A549 (cell line): ENCODE measurements at regions not wholly inside any gene's neighbourhood (a gene's known extent, or its start where the extent isn't known, plus 50 kb on each side); places are given as distances from the start of the nearest gene placed in this dataset.
A peak's percentile ranks its signal among the peaks of the same experiment; 100 is the strongest.

ENCODE experiments used
- ATAC-seq, 2 experiments: fragments of 200-7000 bp in 1 of 2; fragments of >200 bp in 1 of 2; cut with Nextera tagmentation in 1 of 2; cut with Tn5 transposase in 1 of 2; 3 replicates each; pipeline versions ENCODE4 v1.8.0 to v1.9.1; 2018 to 2020; ENCODE audit warnings: mild to moderate bottlenecking in 1 of 2, moderate library complexity in 1 of 2
- CTCF ChIA-PET: fragments of 300-600 bp; sonication (Branson Sonifier 250); formaldehyde crosslinking; extraction: SDS; loops from one replicate; lab custom pipeline; 2021; ENCODE audit warnings: antibody characterized with exemption, inconsistent platforms; lab: Yijun Ruan, JAX
- POLR2A ChIA-PET: fragments of 350-600 bp; formaldehyde crosslinking; extraction: SDS; loops from one replicate; lab custom pipeline; 2021; ENCODE audit warnings: antibody characterized with exemption, inconsistent platforms; lab: Yijun Ruan, JAX
- DNase-seq, 2 experiments: peaks; one replicate each; pipeline versions ENCODE4 v3.0.0 to v3.0.0-alpha.2; 2011 to 2016; ENCODE audit warnings: low read depth in 1 of 2, low spot score in 1 of 2
- FAIRE-seq: peaks from 2 replicates; lab custom pipeline; 2011; peaks lifted over from hg19 to GRCh38; lab: Jason Lieb, UNC
- H3K27ac ChIP-seq, 2 experiments: fragments of >200 bp; sonication (Bioruptor Twin); formaldehyde crosslinking; 3 replicates each; pipeline ENCODE4 v1.5.1; 2016 to 2017
- H3K4me1 ChIP-seq: fragments of >200 bp; sonication (Bioruptor Twin); formaldehyde crosslinking; 3 replicates; pipeline ENCODE4 v1.6.1; 2016
- H3K4me2 ChIP-seq: fragments of >200 bp; sonication (Bioruptor Twin); formaldehyde crosslinking; 3 replicates; pipeline ENCODE4 v1.6.1; 2016
- H3K4me3 ChIP-seq: fragments of >200 bp; sonication (Bioruptor Twin); formaldehyde crosslinking; 3 replicates; pipeline ENCODE4 v1.5.1; 2016
- H3K9me3 ChIP-seq: fragments of >200 bp; sonication (Bioruptor Twin); formaldehyde crosslinking; 3 replicates; pipeline ENCODE4 v1.6.1; 2016
- ATOH8 ChIP-seq: fragments of 250-450 bp; sonication (Bioruptor Pico); IDR thresholded peaks from 2 replicates; pipeline ENCODE4 v1.5.0; 2020; ENCODE audit warnings: low read depth, mild to moderate bottlenecking, moderate library complexity
- CEBPB ChIP-seq, 2 experiments: fragments of >200 bp in 1 of 2; sonication (Bioruptor Twin) in 1 of 2; formaldehyde crosslinking in 1 of 2; IDR thresholded peaks; 2 replicates each; pipeline ENCODE4 v1.6.1; 2012 to 2016
- CHD2 ChIP-seq: fragments of 150-350 bp; IDR thresholded peaks from 2 replicates; pipeline ENCODE4 v1.6.1; 2014; ENCODE audit warnings: low read length; ENCODE audit not compliant: partially characterized antibody
- CHD4 ChIP-seq: fragments of 200-600 bp; sonication (generic); IDR thresholded peaks from 2 replicates; pipeline ENCODE4 v1.6.1; 2016; ENCODE audit warnings: antibody characterized with exemption, mild to moderate bottlenecking, borderline replicate concordance
- ELK1 ChIP-seq: fragments of 150-350 bp; IDR thresholded peaks from 2 replicates; pipeline ENCODE4 v1.6.1; 2014; ENCODE audit warnings: low read depth, mild to moderate bottlenecking, low read length
- FOSB ChIP-seq: fragments of 250-450 bp; sonication (Bioruptor Pico); IDR thresholded peaks from 2 replicates; pipeline ENCODE4 v1.5.0; 2020; ENCODE audit warnings: mild to moderate bottlenecking, moderate library complexity
- GATA3 ChIP-seq: IDR thresholded peaks from 2 replicates; pipeline ENCODE4 v1.6.1; 2012; ENCODE audit warnings: borderline replicate concordance
- JUNB ChIP-seq: fragments of >200 bp; sonication (Bioruptor Twin); formaldehyde crosslinking; IDR thresholded peaks from 2 replicates; pipeline ENCODE4 v1.6.1; 2016
- MAX ChIP-seq: IDR thresholded peaks from 2 replicates; pipeline ENCODE4 v1.6.1; 2012
- MAZ ChIP-seq: fragments of 150-350 bp; IDR thresholded peaks from 2 replicates; pipeline ENCODE4 v1.6.1; 2014; ENCODE audit warnings: antibody characterized with exemption, low read depth, low read length, borderline replicate concordance
- MYC ChIP-seq: IDR thresholded peaks from 2 replicates; pipeline ENCODE4 v1.6.1; 2012; ENCODE audit warnings: mild to moderate bottlenecking, inconsistent platforms, low read length, improper control_type of control experiment, borderline replicate concordance
- NPAS2 ChIP-seq: fragments of 250-450 bp; sonication (Bioruptor Pico); IDR thresholded peaks from 2 replicates; pipeline ENCODE4 v1.8.0; 2022; ENCODE audit warnings: mild to moderate bottlenecking, moderate library complexity, borderline replicate concordance
- RAD21 ChIP-seq, 2 experiments: fragments of >200 bp in 1 of 2; sonication (Bioruptor Twin) in 1 of 2; formaldehyde crosslinking in 1 of 2; IDR thresholded peaks in 1 of 2; conservative IDR thresholded peaks in 1 of 2; 2 replicates in 1 of 2; 3 replicates in 1 of 2; pipeline ENCODE4 v1.6.1; 2012 to 2018; ENCODE audit warnings: inconsistent platforms in 1 of 2
- RARB ChIP-seq: fragments of 250-450 bp; sonication (Bioruptor Pico); IDR thresholded peaks from 2 replicates; pipeline ENCODE4 v1.8.0; 2021; ENCODE audit warnings: mild to moderate bottlenecking, moderate library complexity
- RFX5 ChIP-seq: fragments of 450-650 bp; IDR thresholded peaks from 2 replicates; pipeline ENCODE4 v1.7.1; 2014; ENCODE audit warnings: antibody characterized with exemption, mild to moderate bottlenecking, moderate library complexity
- RNF2 ChIP-seq: fragments of 200-600 bp; sonication (generic); IDR thresholded peaks from 2 replicates; pipeline ENCODE4 v1.6.1; 2016; ENCODE audit warnings: low read depth, mild to moderate bottlenecking, antibody characterized with exemption, moderate library complexity, borderline replicate concordance
- SREBF2 ChIP-seq: fragments of 450-650 bp; IDR thresholded peaks from 2 replicates; pipeline ENCODE4 v1.6.1; 2014; ENCODE audit warnings: mild to moderate bottlenecking, moderate library complexity
- ZC3H11A ChIP-seq: fragments of 450-650 bp; IDR thresholded peaks from 2 replicates; pipeline ENCODE4 v1.6.1; 2014; ENCODE audit warnings: antibody characterized with exemption, mild to moderate bottlenecking
- ZSCAN20 ChIP-seq: fragments of 250-450 bp; sonication (Bioruptor Pico); IDR thresholded peaks from 2 replicates; pipeline ENCODE4 v1.8.0; 2022; ENCODE audit warnings: mild to moderate bottlenecking, moderate library complexity
- WGBS: methylation state at CpG from one replicate; pipeline ENCODE4 v1.1.6; 2017; ENCODE audit errors: missing lambda C conversion rate; 5-methylcytosine and 5-hydroxymethylcytosine counted together
- TF ChIP-seq, protein P1 (sequence below): fragments of >200 bp; sonication (Bioruptor Twin); formaldehyde crosslinking; IDR thresholded peaks from 2 replicates; pipeline ENCODE4 v1.6.1; 2016
- TF ChIP-seq, protein P2 (sequence below): fragments of 450-650 bp; IDR thresholded peaks from 2 replicates; pipeline ENCODE4 v1.6.1; 2014; ENCODE audit warnings: antibody characterized with exemption

DNA sequence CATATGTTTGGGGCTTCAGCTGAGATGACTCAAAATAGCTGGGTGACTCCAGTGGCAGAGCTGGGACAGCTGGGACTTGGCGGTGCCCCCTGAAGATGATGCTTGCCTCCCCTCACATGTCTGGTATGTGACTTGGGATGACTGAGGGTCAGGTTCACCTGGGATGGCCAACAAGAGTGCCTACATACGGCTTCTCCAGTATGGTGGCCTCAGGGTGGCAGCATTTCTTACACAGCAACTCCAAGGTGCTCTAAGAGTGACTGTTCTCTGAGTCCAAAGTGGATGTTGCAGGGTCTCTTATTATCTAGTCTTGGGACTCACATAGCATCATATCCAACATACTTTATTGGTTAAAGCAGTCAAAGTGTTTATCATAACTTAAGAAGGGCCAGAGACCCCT, 87.8 kb upstream of the CENPW start:
- ATAC-seq (peak in 1 of 2 experiments; percentile 45; a peak in 1 of 6 replicates), FAIRE-seq (no peak), DNase-seq (peak in 1 of 2 experiments; percentile 10)
- Histone ChIP-seq H3K9me3 (no peaks in the 10 kb centered on the region), H3K4me1 (no peaks in the 10 kb centered on the region), H3K4me3 (no peak overlapping the region), H3K27ac (no peak overlapping the region), H3K4me2 (no peak overlapping the region)
- 31% methylated on average over 2 of the region's 2 CpGs for WGBS
- CTCF ChIA-PET = interaction anchor here (1.2 kb wide), 1 partner anchor 33 kb away, joined by 3 read pairs; no protein-coding TSS in a partner anchor
- POLR2A ChIA-PET = no interaction called here
- no peak for TF ChIP-seq JUNB
- TF ChIP-seq ELK1 = no peak
- TF ChIP-seq, protein P1, sequence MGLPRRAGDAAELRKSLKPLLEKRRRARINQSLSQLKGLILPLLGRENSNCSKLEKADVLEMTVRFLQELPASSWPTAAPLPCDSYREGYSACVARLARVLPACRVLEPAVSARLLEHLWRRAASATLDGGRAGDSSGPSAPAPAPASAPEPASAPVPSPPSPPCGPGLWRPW = no peak
- TF ChIP-seq FOSB (CRISPR knock-in tag) = no peak
- no peak for TF ChIP-seq MAZ
- no peak for TF ChIP-seq CEBPB (IDR thresholded peaks at IDR 0.05)
- TF ChIP-seq, protein P2, sequence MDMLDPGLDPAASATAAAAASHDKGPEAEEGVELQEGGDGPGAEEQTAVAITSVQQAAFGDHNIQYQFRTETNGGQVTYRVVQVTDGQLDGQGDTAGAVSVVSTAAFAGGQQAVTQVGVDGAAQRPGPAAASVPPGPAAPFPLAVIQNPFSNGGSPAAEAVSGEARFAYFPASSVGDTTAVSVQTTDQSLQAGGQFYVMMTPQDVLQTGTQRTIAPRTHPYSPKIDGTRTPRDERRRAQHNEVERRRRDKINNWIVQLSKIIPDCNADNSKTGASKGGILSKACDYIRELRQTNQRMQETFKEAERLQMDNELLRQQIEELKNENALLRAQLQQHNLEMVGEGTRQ = no peak
- no peak for TF ChIP-seq RAD21 (conservative IDR thresholded peaks at IDR 0.05 in 1 of 2, IDR thresholded peaks at IDR 0.05 in 1 of 2)
- TF ChIP-seq MAX = no peak
- no peak for TF ChIP-seq ZC3H11A
- no peak for TF ChIP-seq CHD4

- POLR2A ChIA-PET = no interaction called here
- CTCF ChIA-PET = no interaction called here
- H3K9me3 ChIP-seq = no peaks in the 10 kb centered on the region
- ATAC-seq = no peak
- no peaks in the 10 kb centered on the region for H3K4me1 ChIP-seq
- no peak for FAIRE-seq
- H3K4me3 ChIP-seq = no peak overlapping the region
- no peak for DNase-seq
- TF ChIP-seq RFX5 (0 out of 2 replicates have a peak, but pooled peaks have one; percentile 65), MYC (no peak), FOSB (CRISPR knock-in tag) (no peak), CHD2 (no peak), NPAS2 (CRISPR knock-in tag) (no peak), ZSCAN20 (no peak), SREBF2 (no peak), ATOH8 (no peak)
- TF ChIP-seq, protein P1 = no peak
- no peak overlapping the region for H3K27ac ChIP-seq
- no peak overlapping the region for H3K4me2 ChIP-seq
- whole genome bisulfite sequencing = 71% methylated on average over 2 of the region's 2 CpGs
These were observed 86.5 kb upstream of the CENPW start for GRCh38 chr6:126253431-126253830.

DNA sequence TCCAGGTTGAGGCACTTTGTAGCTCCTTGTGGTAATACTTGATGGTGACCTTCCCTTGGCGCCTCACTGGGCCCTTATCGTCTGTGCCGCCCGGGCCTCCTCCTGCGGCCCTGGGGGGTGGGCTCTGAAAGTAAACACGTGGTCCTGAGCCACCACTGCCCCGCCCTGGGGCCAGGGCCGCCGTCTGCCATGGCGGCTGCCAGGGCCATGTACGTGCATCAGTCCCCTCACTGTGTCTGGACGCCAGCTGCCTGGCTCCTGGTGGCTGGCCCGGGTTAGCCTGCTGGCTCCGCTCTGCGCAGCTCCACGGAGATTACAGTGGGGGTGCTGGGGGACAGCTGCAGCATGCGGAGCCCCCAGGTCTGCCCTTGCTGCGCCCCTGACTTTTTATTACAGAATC, 81.8 kb upstream of the CENPW start:
- ATAC-seq (no peak), FAIRE-seq (no peak), DNase-seq (no peak)
- no peak overlapping the region for H3K4me2 ChIP-seq
- no peaks in the 10 kb centered on the region for H3K4me1 ChIP-seq
- CTCF ChIA-PET = no interaction called here
- H3K9me3 ChIP-seq = no peaks in the 10 kb centered on the region; the same call in 2 of the 3 replicates
- no peak for TF ChIP-seq RARB (CRISPR knock-in tag)
- no peak for TF ChIP-seq RNF2
- TF ChIP-seq GATA3 = no peak
- TF ChIP-seq, all 56 proteins: peak for 0
- H3K27ac ChIP-seq = no peak overlapping the region
- 96% methylated on average over 6 of the region's 18 CpGs for WGBS
- POLR2A ChIA-PET = no interaction called here
- H3K4me3 ChIP-seq = no peak overlapping the region
